Vagina (tissue), 2 donors: ENCODE measurements at regions not wholly inside any gene's neighbourhood (a gene's known extent, or its start where the extent isn't known, plus 50 kb on each side); places are given as distances from the start of the nearest gene placed in this dataset.

ENCODE experiments used
- POLR2AphosphoS5 ChIP-seq, 2 donors: sonication (generic); formaldehyde crosslinking; IDR thresholded peaks; one replicate each; pipeline ENCODE4 v1.9.0; 2017; ENCODE audit warnings: antibody characterized with exemption in 2 of 2, mild to moderate bottlenecking in 2 of 2, low read depth in 1 of 2; ENCODE audit not compliant: insufficient read depth in 1 of 2
- TF ChIP-seq, protein P1 (sequence below), 3 experiments: fragments of 450-650 bp in 2 of 3; fragments of 200-600 bp in 1 of 3; sonication (generic) in 1 of 3; IDR thresholded peaks; one replicate each; pipeline ENCODE4 v1.5.1; 2017 to 2019; ENCODE audit warnings: antibody characterized with exemption in 3 of 3, mild to moderate bottlenecking in 2 of 3, moderate library complexity in 2 of 3

DNA sequence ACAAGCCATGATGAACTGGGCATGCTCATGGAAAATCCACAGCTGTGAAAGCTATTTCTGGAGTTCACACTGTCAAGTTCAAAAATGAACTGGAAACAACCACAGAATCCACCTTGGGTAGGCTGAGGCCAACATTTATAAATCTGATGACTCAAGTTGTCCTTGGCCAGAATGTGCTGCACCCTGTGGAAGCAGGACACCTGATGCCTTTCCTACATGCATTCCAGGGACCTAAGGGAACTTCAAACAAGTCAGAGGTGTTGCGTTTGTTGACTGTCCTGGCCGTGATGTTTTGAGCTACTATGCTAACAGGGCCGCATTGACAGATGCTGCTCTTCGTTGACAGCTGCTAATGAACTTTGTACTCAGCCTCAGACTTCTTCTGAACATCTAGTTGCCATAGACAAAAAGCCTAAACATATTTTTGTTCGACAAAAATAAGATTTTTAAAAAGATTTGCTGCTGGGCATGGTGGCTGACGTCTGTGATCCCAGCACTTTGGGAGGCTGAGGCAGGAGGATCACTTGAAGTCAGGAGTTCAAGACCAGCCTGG, 127.9 kb upstream of the SLC45A1 start:
- TF ChIP-seq, protein P1, sequence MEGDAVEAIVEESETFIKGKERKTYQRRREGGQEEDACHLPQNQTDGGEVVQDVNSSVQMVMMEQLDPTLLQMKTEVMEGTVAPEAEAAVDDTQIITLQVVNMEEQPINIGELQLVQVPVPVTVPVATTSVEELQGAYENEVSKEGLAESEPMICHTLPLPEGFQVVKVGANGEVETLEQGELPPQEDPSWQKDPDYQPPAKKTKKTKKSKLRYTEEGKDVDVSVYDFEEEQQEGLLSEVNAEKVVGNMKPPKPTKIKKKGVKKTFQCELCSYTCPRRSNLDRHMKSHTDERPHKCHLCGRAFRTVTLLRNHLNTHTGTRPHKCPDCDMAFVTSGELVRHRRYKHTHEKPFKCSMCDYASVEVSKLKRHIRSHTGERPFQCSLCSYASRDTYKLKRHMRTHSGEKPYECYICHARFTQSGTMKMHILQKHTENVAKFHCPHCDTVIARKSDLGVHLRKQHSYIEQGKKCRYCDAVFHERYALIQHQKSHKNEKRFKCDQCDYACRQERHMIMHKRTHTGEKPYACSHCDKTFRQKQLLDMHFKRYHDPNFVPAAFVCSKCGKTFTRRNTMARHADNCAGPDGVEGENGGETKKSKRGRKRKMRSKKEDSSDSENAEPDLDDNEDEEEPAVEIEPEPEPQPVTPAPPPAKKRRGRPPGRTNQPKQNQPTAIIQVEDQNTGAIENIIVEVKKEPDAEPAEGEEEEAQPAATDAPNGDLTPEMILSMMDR (IDR thresholded peaks at IDR 0.05) = no peak
- TF ChIP-seq POLR2AphosphoS5 (IDR thresholded peaks at IDR 0.05; ENCODE audit: insufficient read depth in 1 of 2, low read depth in 1 of 2) = no peak
